Loucy (cell line): ENCODE measurements at regions not wholly inside any gene's neighbourhood (a gene's known extent, or its start where the extent isn't known, plus 50 kb on each side); places are given as distances from the start of the nearest gene placed in this dataset.

Experiments
- H2AFZ ChIP-seq: fragments of 200-600 bp; sonication (generic); 2 replicates; pipeline ENCODE4 v1.6.0; 2016; ENCODE audit warnings: antibody characterized with exemption, mild to moderate bottlenecking, low read length, moderate library complexity
- H3F3A ChIP-seq: fragments of 200-600 bp; 2 replicates; pipeline ENCODE4 v1.6.0; 2016; ENCODE audit warnings: antibody characterized with exemption, low read depth, mild to moderate bottlenecking
- H3K27me3 ChIP-seq: fragments of 200-600 bp; sonication (generic); 2 replicates; pipeline ENCODE4 v1.6.1; 2014; ENCODE audit warnings: low read length, mild to moderate bottlenecking; ENCODE audit not compliant: insufficient read depth, poor library complexity, severe bottlenecking
- H3K36me3 ChIP-seq: fragments of 200-600 bp; sonication (generic); 2 replicates; pipeline ENCODE4 v1.6.1; 2016; ENCODE audit warnings: low read length; ENCODE audit not compliant: insufficient read depth
- H3K4me1 ChIP-seq: fragments of 200-600 bp; sonication (generic); 2 replicates; pipeline ENCODE4 v1.5.1; 2014; ENCODE audit warnings: low read length, mild to moderate bottlenecking; ENCODE audit not compliant: insufficient read depth, poor library complexity, severe bottlenecking
- H3K4me2 ChIP-seq: fragments of 200-600 bp; sonication (generic); 2 replicates; pipeline ENCODE4 v1.6.0; 2014; ENCODE audit warnings: antibody characterized with exemption, low read length, low read depth, mild to moderate bottlenecking; ENCODE audit not compliant: poor library complexity, severe bottlenecking
- H3K4me3 ChIP-seq: fragments of 200-600 bp; sonication (generic); 2 replicates; pipeline ENCODE4 v1.5.1; 2014; ENCODE audit warnings: low read length, mild to moderate bottlenecking, mixed read lengths; ENCODE audit not compliant: poor library complexity, severe bottlenecking
- H3K79me2 ChIP-seq: fragments of 200-600 bp; sonication (generic); 2 replicates; pipeline ENCODE4 v1.6.1; 2014; ENCODE audit warnings: low read length; ENCODE audit not compliant: insufficient read depth
- H3K9ac ChIP-seq: fragments of 200-600 bp; sonication (generic); 2 replicates; pipeline ENCODE4 v1.6.0; 2014; ENCODE audit warnings: mild to moderate bottlenecking, low read depth, low read length, moderate library complexity; ENCODE audit not compliant: poor library complexity, severe bottlenecking
- H3K9me2 ChIP-seq: fragments of 200-600 bp; sonication (generic); replicated peaks from 2 replicates; pipeline ENCODE4 v1.6.1; 2016; ENCODE audit warnings: low read depth, low read length, mixed read lengths
- H3K9me3 ChIP-seq: fragments of 200-600 bp; sonication (generic); 2 replicates; pipeline ENCODE4 v1.6.1; 2014; ENCODE audit warnings: mild to moderate bottlenecking, antibody characterized with exemption, low read length, low read depth; ENCODE audit not compliant: insufficient read depth
- H4K20me1 ChIP-seq: fragments of 200-600 bp; sonication (generic); 2 replicates; pipeline ENCODE4 v1.6.0; 2014; ENCODE audit warnings: antibody characterized with exemption, low read length, mild to moderate bottlenecking; ENCODE audit not compliant: insufficient read depth, poor library complexity, severe bottlenecking
- EZH2phosphoT487 ChIP-seq: fragments of 200-600 bp; IDR thresholded peaks from 2 replicates; pipeline ENCODE4 v1.6.1; 2018; ENCODE audit warnings: antibody characterized with exemption, mild to moderate bottlenecking, moderate library complexity, borderline replicate concordance
- TF ChIP-seq, protein P1 (sequence below): fragments of 200-600 bp; sonication (generic); conservative IDR thresholded peaks from 2 replicates; pipeline ENCODE4 v1.5.1; 2014; ENCODE audit warnings: mild to moderate bottlenecking, antibody characterized with exemption, low read length

DNA sequence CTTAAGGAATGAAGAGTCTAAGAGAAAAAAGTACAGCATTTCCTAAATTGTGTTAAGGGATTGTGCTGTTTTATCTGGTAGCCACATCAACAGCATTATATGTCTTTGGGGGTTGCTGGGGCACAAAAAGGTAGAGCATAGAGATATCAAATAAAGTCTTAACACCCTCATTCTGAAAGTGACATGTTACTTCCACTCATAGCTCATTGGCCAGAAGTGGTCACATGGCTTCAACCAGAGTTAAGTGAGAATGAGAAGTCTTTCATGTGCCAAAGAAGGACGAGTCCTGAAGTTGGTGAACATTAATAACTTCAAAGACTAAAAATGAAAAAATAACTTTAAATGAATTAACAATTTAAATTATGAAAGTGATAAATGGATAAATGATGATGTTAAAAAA is 175.7 kb upstream of the ZEB2 start:
- Histone ChIP-seq H2AFZ (no peak overlapping the region), H3K4me1 (no peaks in the 10 kb centered on the region)
- TF ChIP-seq EZH2phosphoT487: no peak
- TF ChIP-seq, protein P1, sequence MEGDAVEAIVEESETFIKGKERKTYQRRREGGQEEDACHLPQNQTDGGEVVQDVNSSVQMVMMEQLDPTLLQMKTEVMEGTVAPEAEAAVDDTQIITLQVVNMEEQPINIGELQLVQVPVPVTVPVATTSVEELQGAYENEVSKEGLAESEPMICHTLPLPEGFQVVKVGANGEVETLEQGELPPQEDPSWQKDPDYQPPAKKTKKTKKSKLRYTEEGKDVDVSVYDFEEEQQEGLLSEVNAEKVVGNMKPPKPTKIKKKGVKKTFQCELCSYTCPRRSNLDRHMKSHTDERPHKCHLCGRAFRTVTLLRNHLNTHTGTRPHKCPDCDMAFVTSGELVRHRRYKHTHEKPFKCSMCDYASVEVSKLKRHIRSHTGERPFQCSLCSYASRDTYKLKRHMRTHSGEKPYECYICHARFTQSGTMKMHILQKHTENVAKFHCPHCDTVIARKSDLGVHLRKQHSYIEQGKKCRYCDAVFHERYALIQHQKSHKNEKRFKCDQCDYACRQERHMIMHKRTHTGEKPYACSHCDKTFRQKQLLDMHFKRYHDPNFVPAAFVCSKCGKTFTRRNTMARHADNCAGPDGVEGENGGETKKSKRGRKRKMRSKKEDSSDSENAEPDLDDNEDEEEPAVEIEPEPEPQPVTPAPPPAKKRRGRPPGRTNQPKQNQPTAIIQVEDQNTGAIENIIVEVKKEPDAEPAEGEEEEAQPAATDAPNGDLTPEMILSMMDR: no peak

DNA sequence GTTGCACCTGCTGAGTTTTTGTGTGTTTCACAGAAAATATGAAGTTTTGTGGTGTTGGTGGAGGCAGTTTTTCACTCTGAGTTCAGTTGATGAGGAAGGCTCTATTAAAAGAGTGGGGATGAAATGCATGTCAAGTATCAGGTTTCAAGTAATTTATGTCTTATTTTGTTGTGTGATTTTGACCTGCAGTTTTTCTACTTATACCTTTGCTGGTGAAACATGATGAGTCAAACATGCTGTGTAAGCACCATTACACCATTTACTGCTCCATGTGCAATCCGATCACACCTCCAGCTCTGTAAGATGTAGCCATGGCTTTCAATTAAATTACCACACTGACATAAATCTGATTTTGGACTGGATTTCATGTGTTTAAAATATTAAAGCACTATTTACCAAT is 174.5 kb upstream of the ZEB2 start:
- H3K4me3 ChIP-seq: no peak overlapping the region
- H3K36me3 ChIP-seq: no peaks in the 10 kb centered on the region
- no peaks in the 10 kb centered on the region for H3F3A ChIP-seq
- no peaks in the 10 kb centered on the region for H4K20me1 ChIP-seq
- no peaks in the 10 kb centered on the region for H3K79me2 ChIP-seq
- H3K9ac ChIP-seq: no peak overlapping the region
- no peaks in the 10 kb centered on the region for H3K9me3 ChIP-seq
- no peak overlapping the region for H3K4me2 ChIP-seq
- no peak overlapping the region for H2AFZ ChIP-seq
- no peaks in the 10 kb centered on the region for H3K9me2 ChIP-seq
- TF ChIP-seq, protein P1: no peak
- no peak for TF ChIP-seq EZH2phosphoT487
- no peaks in the 10 kb centered on the region for H3K4me1 ChIP-seq
- no peaks in the 10 kb centered on the region for H3K27me3 ChIP-seq

More for the DNA sequence above, 175.7 kb upstream of the ZEB2 start:
- no peaks in the 10 kb centered on the region for H3F3A ChIP-seq
- no peaks in the 10 kb centered on the region for H4K20me1 ChIP-seq
- no peaks in the 10 kb centered on the region for H3K79me2 ChIP-seq
- H3K9me3 ChIP-seq: no peaks in the 10 kb centered on the region
- no peak overlapping the region for H3K4me2 ChIP-seq
- no peak overlapping the region for H3K9ac ChIP-seq
- H3K4me3 ChIP-seq: no peak overlapping the region
- H3K27me3 ChIP-seq: no peaks in the 10 kb centered on the region
- no peaks in the 10 kb centered on the region for H3K36me3 ChIP-seq
- H3K9me2 ChIP-seq: no peaks in the 10 kb centered on the region

DNA sequence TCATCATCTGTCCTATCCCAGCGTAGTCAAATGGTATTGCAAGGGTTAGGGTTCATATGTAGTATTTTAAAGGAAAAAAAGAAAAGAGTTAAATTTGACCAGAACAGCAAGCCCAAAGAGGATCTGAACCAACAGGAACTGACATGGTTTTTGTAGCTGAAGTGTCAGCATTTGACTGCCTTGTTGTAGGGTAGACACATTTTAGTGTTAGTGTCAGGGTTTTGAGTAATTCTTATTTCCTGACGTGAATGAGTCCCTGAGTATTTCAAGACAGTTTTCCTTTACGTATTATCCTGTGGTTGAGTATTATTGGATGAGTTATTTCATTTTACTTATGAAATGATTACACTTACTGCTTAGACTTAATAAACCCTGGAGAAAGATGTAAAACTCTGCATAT is 173.3 kb upstream of the ZEB2 start:
- Histone ChIP-seq H3K9ac (no peak overlapping the region), H3K79me2 (no peaks in the 10 kb centered on the region), H3K27me3 (no peaks in the 10 kb centered on the region), H3K4me3 (no peak overlapping the region), H3K9me3 (no peaks in the 10 kb centered on the region), H4K20me1 (no peaks in the 10 kb centered on the region), H3K9me2 (no peaks in the 10 kb centered on the region), H3K4me2 (no peak overlapping the region), H3K4me1 (no peaks in the 10 kb centered on the region), H3K36me3 (no peaks in the 10 kb centered on the region), H2AFZ (no peak overlapping the region), H3F3A (no peaks in the 10 kb centered on the region)
- TF ChIP-seq EZH2phosphoT487: no peak
- TF ChIP-seq, protein P1: no peak
